ENCODE measurements at regions not wholly inside any gene's neighbourhood (a gene's known extent, or its start where the extent isn't known, plus 50 kb on each side); places are given as distances from the start of the nearest gene placed in this dataset.

GRCh38 chr11:115112754-115113153 is 391.5 kb downstream of the CADM1 start:
- no peak for TF ChIP-seq CTCF (IDR thresholded peaks at IDR 0.05; ENCODE audit: insufficient read depth, low read depth, low read length)
- TF ChIP-seq EZH2 (IDR thresholded peaks at IDR 0.05; ENCODE audit: insufficient read depth, low read length) = no peak

Data from astrocyte (in vitro differentiated cells and primary cell).